ENCODE measurements at regions not wholly inside any gene's neighbourhood (a gene's known extent, or its start where the extent isn't known, plus 50 kb on each side); places are given as distances from the start of the nearest gene placed in this dataset.

GRCh38 chr4:46462733-46463132 lies 72.8 kb upstream of the GABRA2 start:
- H3K9me3 ChIP-seq (replicated peaks in 1 of 2; ENCODE audit: control insufficient read depth in 1 of 2, insufficient read depth in 1 of 2, low read length in 2 of 2), result peaks cover 3 to 5% of the 10 kb centered on the region in 2 donors
- H3K27me3 ChIP-seq (ENCODE audit: control insufficient read depth in 2 of 2, insufficient read depth in 2 of 2, low read length in 2 of 2), result no peaks in the 10 kb centered on the region
- no peaks in the 10 kb centered on the region for H3K4me1 ChIP-seq (ENCODE audit: control insufficient read depth in 1 of 2, insufficient read depth in 2 of 2, low read length in 2 of 2)
- H3K36me3 ChIP-seq (replicated peaks in 1 of 2; ENCODE audit: control insufficient read depth in 1 of 2, insufficient read depth in 2 of 2, low read length in 2 of 2), result no peaks in the 10 kb centered on the region
- H3K79me2 ChIP-seq (ENCODE audit: insufficient read depth, low read length), result no peaks in the 10 kb centered on the region
- DNase-seq, result no peak
- TF ChIP-seq, protein P1, sequence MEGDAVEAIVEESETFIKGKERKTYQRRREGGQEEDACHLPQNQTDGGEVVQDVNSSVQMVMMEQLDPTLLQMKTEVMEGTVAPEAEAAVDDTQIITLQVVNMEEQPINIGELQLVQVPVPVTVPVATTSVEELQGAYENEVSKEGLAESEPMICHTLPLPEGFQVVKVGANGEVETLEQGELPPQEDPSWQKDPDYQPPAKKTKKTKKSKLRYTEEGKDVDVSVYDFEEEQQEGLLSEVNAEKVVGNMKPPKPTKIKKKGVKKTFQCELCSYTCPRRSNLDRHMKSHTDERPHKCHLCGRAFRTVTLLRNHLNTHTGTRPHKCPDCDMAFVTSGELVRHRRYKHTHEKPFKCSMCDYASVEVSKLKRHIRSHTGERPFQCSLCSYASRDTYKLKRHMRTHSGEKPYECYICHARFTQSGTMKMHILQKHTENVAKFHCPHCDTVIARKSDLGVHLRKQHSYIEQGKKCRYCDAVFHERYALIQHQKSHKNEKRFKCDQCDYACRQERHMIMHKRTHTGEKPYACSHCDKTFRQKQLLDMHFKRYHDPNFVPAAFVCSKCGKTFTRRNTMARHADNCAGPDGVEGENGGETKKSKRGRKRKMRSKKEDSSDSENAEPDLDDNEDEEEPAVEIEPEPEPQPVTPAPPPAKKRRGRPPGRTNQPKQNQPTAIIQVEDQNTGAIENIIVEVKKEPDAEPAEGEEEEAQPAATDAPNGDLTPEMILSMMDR (IDR thresholded peaks at IDR 0.05), result no peak
- H3K27ac ChIP-seq (ENCODE audit: low read depth in 1 of 2, low read length in 2 of 2), result no peak overlapping the region
- no peak overlapping the region for H2AFZ ChIP-seq (ENCODE audit: insufficient read depth, low read depth, low read length, poor library complexity, severe bottlenecking)
- no peaks in the 10 kb centered on the region for H4K20me1 ChIP-seq (ENCODE audit: insufficient read depth, low read length)
- Mint-ChIP-seq H3K9me3 (peaks cover 0 to 10% (median 3%) of the 10 kb centered on the region in 7 donors), H3K4me1 (no peaks in the 10 kb centered on the region), H3K36me3 (no peaks in the 10 kb centered on the region), H3K27ac (no peak overlapping the region), H3K4me3 (no peak overlapping the region), H3K27me3 (ENCODE audit: low read depth in 3 of 3) (peaks cover 0 to 2% (median 0%) of the 10 kb centered on the region in 3 donors)
- intact Hi-C loops (cut with micrococcal nuclease), result no loop called here
- no peak overlapping the region for H3K4me3 ChIP-seq (replicated peaks in 1 of 3; ENCODE audit: low read depth in 2 of 3, low read length in 3 of 3)
- H3K4me2 ChIP-seq (replicated peaks; ENCODE audit: extremely low read depth, low read length, poor library complexity, severe bottlenecking), result no peak overlapping the region
- no peak overlapping the region for H3K9ac ChIP-seq (ENCODE audit: insufficient read depth, low read length, poor library complexity, severe bottlenecking)
- 63% methylated on average over 2 of the region's 2 CpGs for WGBS (ENCODE audit: insufficient coverage)

- H3K4me1 ChIP-seq (ENCODE audit: control insufficient read depth in 1 of 2, insufficient read depth in 2 of 2, low read length in 2 of 2), result no peaks in the 10 kb centered on the region
Measured at GRCh38 chr4:46459308-46459707, 69.4 kb upstream of the GABRA2 start.

More at GRCh38 chr4:46459308-46459707, 69.4 kb upstream of the GABRA2 start:
- H3K4me2 ChIP-seq (replicated peaks; ENCODE audit: extremely low read depth, low read length, poor library complexity, severe bottlenecking), result no peak overlapping the region
- no peak overlapping the region for H3K27ac ChIP-seq (ENCODE audit: low read depth in 1 of 2, low read length in 2 of 2)
- no peaks in the 10 kb centered on the region for H3K27me3 ChIP-seq (ENCODE audit: control insufficient read depth in 2 of 2, insufficient read depth in 2 of 2, low read length in 2 of 2)
- no peak for DNase-seq
- no peak overlapping the region for H3K9ac ChIP-seq (ENCODE audit: insufficient read depth, low read length, poor library complexity, severe bottlenecking)
- no peaks in the 10 kb centered on the region for H3K4me1 Mint-ChIP-seq
- WGBS (ENCODE audit: insufficient coverage), result no CpG with 5 or more reads among the region's 1 CpG
- H3K79me2 ChIP-seq (ENCODE audit: insufficient read depth, low read length), result no peaks in the 10 kb centered on the region
- no peak overlapping the region for H3K4me3 ChIP-seq (replicated peaks in 1 of 3; ENCODE audit: low read depth in 2 of 3, low read length in 3 of 3)
- H3K36me3 ChIP-seq (replicated peaks in 1 of 2; ENCODE audit: control insufficient read depth in 1 of 2, insufficient read depth in 2 of 2, low read length in 2 of 2), result no peaks in the 10 kb centered on the region
- intact Hi-C loops (cut with micrococcal nuclease), result no loop called here
- H2AFZ ChIP-seq (ENCODE audit: insufficient read depth, low read depth, low read length, poor library complexity, severe bottlenecking), result no peak overlapping the region
- TF ChIP-seq, protein P1 (IDR thresholded peaks at IDR 0.05), result no peak
- H3K4me3 Mint-ChIP-seq, result no peak overlapping the region
- H4K20me1 ChIP-seq (ENCODE audit: insufficient read depth, low read length), result no peaks in the 10 kb centered on the region
- no peak overlapping the region for H3K27ac Mint-ChIP-seq
- H3K9me3 Mint-ChIP-seq, result peaks cover 2 to 8% (median 6%) of the 10 kb centered on the region in 7 donors
- no peaks in the 10 kb centered on the region for H3K36me3 Mint-ChIP-seq
- H3K27me3 Mint-ChIP-seq (ENCODE audit: low read depth in 3 of 3), result no peaks in the 10 kb centered on the region
- H3K9me3 ChIP-seq (replicated peaks in 1 of 2; ENCODE audit: control insufficient read depth in 1 of 2, insufficient read depth in 1 of 2, low read length in 2 of 2), result peaks cover 3 to 6% of the 10 kb centered on the region in 2 donors
